ENCODE measurements at regions not wholly inside any gene's neighbourhood (a gene's known extent, or its start where the extent isn't known, plus 50 kb on each side); places are given as distances from the start of the nearest gene placed in this dataset.

DNA sequence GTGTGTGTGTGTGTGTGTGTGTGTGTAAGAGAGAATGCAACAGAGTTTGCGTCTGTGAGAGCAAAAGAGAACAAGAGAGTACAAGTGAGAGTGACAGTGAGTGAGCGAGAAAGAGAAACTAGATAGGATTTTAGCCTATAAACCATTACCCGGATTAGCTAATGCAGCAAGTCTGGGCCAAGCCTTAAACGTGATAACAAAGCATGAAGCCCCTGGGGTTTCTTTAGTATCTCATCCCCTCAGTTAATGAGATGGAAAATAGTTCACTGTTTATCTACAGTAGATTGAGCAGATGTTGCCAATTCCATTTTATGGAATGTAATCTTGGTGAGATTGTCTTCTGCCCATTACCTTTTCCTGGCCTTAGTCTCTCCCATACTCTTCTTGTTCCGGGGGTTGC lies 114.5 kb downstream of the MAT2B start:
- intact Hi-C loops (cut with micrococcal nuclease): no loop called here

GRCh38 chr5:163622799-163623198 lies 117.4 kb downstream of the MAT2B start:
- intact Hi-C loops (cut with micrococcal nuclease): no loop called here

GRCh38 chr5:163623524-163623923 lies 118.1 kb downstream of the MAT2B start:
- intact Hi-C loops (cut with micrococcal nuclease): no loop called here

DNA sequence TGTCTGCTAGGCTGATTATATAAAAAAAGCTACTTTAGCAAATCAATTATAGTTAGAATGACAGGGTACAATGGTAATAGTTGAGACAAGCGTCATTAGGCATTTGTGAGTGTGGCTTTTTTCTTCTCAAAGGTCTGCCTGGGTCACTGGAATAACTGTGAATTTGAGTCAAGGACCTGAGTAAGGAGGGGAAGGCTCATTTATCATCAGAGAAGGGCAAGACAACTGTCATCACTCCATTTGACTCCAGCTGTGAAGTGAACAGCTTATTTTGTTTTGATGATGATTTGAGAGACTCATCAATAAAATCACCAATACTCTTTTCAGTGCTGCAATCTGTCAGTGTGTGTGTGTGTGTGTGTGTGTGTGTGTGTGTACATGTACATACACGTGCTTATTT lies 118.6 kb downstream of the MAT2B start:
- intact Hi-C loops (cut with micrococcal nuclease): no loop called here

GRCh38 chr5:163624431-163624830 lies 119.0 kb downstream of the MAT2B start:
- intact Hi-C loops (cut with micrococcal nuclease): no loop called here

- intact Hi-C loops (cut with micrococcal nuclease): no loop called here
Observed at GRCh38 chr5:163626904-163627434, 121.5 kb downstream of the MAT2B start.

GRCh38 chr5:163631856-163632255 lies 126.4 kb downstream of the MAT2B start:
- intact Hi-C loops (cut with micrococcal nuclease): no loop called here

DNA sequence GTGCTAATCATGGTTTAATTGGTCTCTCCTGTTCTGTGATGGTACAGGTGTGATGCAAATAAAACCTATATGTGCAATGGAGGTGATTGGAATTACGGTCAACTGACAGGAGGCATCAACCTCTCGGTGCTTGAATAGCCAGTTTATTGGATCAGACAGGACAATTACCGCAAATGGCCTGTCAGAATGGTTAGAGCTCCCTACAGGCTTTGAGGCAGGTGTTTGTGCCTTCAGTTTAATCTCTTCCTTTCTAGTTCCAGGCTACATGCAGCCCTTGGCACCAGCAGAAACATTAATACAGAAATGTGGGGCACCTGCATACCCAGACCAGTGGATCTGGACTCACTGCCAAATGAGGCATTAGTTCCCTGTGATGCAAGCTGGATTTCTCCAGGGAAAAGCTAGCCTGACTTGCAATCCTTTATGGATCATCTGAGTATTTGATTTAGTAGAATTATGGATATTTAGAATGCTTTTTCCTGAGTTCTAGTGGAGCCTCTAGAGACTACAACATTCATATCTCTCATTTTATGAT lies 128.6 kb downstream of the MAT2B start:
- intact Hi-C loops (cut with micrococcal nuclease): no loop called here

GRCh38 chr5:163635631-163636030 lies 130.2 kb downstream of the MAT2B start:
- intact Hi-C loops (cut with micrococcal nuclease): no loop called here

DNA sequence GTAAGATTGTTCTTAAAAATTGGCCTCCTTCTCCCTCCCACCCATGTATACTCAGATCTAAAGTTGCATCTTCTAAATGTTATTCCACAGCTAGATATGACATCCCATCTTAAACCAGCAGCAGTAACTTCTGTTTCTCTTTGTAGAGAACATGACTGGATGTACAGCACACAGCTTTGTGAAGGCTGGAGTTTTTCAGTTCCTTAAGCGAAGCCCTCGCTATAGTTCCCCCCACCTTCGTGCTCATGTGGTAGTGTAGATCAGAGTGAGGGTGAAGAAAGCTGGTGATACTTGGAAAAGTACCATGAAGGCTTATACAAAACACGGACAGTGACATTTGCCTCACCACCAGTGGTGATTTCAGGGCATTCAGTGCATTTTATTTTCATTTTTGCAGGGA lies 137.5 kb downstream of the MAT2B start:
- intact Hi-C loops (cut with micrococcal nuclease): no loop called here

- intact Hi-C loops (cut with micrococcal nuclease): no loop called here
Observed at GRCh38 chr5:163645421-163646416, 140.3 kb downstream of the MAT2B start.

DNA sequence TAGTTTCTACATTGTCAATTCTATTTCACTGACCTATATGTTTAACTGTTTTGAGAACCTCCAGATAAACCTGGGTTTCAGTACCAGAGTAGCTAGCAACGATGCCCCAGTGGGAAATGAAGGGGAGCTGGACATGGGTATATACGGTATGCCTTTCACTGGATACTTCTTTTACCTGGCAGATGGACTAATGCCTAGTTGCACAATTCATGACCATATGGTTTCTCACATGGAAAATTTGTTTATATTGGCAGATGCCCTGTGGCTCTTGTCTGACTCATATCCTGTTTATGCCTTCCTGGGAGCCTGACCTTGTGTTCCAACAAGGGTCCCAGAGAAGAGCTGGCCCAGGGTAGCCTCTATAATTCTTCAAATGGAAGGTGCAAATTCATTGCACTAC lies 144.1 kb downstream of the MAT2B start:
- intact Hi-C loops (cut with micrococcal nuclease): no loop called here

DNA sequence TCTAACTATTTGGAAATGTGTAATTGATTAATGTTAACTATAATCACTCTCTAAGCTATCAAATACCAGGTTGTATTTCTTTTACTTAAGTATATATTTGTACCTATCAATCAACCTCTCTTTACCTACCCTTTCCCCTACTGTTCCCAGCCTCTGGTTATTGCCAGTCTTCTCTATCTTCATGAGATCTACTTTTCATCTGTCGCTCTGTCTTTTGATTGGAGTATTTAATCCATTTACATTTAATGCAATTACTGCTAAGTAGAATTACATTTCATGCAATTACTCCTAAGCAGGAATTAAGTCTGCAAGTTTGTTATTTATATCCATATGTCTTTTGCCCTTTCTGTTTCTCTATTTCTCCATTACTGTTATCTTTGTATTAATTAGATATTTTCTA lies 148.1 kb downstream of the MAT2B start:
- intact Hi-C loops (cut with micrococcal nuclease): no loop called here

DNA sequence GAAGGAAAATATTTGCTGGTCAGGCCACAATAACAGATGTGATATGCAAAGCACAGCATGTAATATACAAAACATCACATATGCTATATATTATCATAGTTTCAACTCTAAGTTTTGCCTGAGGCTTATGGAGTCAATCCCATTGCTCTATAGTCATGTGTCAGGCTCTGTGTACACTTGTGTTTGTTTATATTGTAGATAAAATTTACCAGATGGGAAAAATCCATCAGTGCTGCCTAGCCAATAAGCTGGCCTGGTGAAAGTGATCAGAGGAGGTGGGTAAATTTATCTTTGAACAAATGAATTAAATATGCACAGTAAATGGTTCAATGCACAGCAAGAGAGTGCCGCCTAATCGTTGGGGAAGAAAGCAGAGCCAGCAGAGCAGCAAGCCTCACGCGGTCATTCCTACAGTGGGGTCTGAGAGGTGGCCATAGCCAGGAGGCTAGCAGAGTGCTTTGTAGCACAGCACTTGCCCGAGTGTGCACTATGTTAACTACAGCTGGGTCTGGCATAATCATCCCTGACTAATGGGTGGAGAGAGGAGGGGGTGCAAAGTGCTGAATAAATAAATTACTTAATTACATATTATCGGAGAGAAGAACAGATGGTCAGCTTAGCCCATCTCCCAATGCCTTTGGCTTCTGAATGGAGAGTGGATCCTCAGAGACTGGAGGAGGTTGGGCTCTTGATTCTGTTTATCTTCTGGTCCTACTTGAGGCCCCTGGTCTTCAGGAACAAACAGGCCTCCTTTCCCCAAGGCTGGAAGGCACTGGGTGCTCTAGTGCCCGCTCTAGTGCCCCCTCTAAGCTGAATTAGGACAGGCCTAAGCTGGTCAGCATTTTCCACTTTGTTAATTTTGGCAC lies 153.5 kb downstream of the MAT2B start:
- intact Hi-C loops (cut with micrococcal nuclease): no loop called here

- intact Hi-C loops (cut with micrococcal nuclease): no loop called here
Observed at GRCh38 chr5:163659568-163659902, 154.1 kb downstream of the MAT2B start.

DNA sequence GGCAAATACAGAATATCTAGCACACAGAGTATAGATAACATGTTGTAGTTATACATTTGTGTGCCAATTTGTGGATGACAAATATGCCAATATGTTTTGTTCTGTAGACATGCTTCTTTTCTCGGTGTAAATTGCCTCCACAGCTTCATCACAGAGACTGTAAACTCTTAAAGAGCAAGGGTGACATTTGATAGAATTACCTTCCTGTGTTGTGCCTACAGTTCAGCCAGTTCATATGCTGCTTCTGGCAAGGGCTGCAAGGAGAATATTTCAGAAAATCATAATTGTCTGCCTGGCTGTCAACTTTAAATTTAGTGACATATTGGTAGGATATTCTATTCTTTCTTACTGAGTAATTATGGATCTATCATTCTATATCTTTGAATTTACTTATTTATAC lies 155.1 kb downstream of the MAT2B start:
- intact Hi-C loops (cut with micrococcal nuclease): no loop called here

- intact Hi-C loops (cut with micrococcal nuclease): no loop called here
Observed at GRCh38 chr5:163661360-163661759, 155.9 kb downstream of the MAT2B start.

DNA sequence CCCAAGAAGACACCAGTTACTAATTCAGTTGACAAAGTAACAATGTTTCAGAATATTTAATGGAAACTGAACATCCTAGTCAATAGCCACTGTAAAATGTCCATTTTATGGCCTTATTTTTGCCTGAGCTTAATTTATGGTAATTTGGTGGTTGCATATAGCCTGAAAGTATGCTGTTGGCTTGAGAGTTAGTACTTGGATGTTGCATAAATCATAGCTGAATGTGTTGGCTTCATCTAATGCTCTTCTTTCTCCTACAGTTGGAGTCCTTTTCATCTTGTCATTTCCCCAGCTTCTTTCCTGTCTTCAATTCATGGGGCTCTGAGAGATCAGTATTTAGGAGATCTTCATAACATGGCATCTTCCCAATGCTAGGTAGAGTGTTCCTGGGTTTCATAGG lies 164.6 kb downstream of the MAT2B start:
- intact Hi-C loops (cut with micrococcal nuclease): no loop called here

- intact Hi-C loops (cut with micrococcal nuclease): no loop called here
Observed at GRCh38 chr5:163677092-163677491, 171.7 kb downstream of the MAT2B start.

DNA sequence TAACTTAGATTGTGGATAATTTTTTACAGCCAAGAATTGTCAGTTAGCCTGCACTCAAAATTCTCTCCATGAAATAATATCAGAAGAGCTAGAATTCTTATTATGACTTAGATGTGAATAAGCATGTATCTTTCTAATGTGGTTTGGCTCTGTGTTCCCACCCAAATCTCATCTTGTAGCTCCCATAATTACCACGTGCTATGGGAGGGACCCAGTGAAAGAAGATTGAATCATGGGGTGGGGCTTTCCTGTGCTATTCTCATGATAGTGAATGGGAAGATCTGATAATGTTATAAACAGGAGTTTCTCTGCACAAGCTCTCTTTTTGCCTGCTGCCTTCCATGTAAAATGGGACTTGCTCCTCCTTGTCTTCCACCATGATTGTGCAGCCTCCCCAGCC lies 176.8 kb downstream of the MAT2B start:
- intact Hi-C loops (cut with micrococcal nuclease): no loop called here

DNA sequence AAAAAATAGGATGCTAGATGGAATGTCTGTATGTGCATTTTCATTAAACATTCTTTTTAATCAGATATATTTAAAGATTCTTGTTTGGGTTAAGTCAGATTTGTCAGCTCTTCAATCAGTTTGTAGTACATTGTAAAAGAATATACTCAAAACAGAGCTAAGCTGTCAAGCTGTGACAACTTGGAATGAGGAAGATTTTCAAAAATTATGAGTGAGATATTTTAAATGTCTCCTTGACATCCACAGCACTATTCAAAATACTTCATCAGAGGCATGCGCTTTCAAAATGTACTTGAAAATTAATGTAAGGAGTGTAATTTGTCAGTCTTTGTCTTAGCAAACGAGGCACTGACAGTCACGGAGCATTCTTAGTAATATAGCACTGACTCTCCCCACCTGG lies 182.0 kb downstream of the MAT2B start:
- intact Hi-C loops (cut with micrococcal nuclease): no loop called here

GRCh38 chr5:163692091-163692490 lies 186.7 kb downstream of the MAT2B start:
- intact Hi-C loops (cut with micrococcal nuclease): loop anchor here (10.0 kb wide), 1 partner anchor 127 kb away; no protein-coding TSS in a partner anchor

All from T-helper 1 cell treated with Interleukin-12 subunit alpha and Interleukin-12 subunit beta and Interleukin-4 antibody, amounts not matched to agents 30 ng/mL and 1 ng/mL, for 36 hours (primary cell).